ENCODE measurements at regions not wholly inside any gene's neighbourhood (a gene's known extent, or its start where the extent isn't known, plus 50 kb on each side); places are given as distances from the start of the nearest gene placed in this dataset.

GRCh38 chr10:131025333-131025732 lies 286.2 kb downstream of the TCERG1L start:
- Histone ChIP-seq H3K27me3 (ENCODE audit: control insufficient read depth, insufficient read depth, low read length) (no peaks in the 10 kb centered on the region), H3K27ac (ENCODE audit: insufficient read depth, low read length) (no peak overlapping the region), H3K14ac (replicated peaks; ENCODE audit: low read depth, low read length) (no peak overlapping the region), H2AFZ (replicated peaks; ENCODE audit: low read length, poor library complexity) (no peak overlapping the region), H2BK20ac (ENCODE audit: low read depth, low read length) (no peak overlapping the region), H3K4ac (ENCODE audit: low read depth, low read length) (no peak overlapping the region), H4K8ac (ENCODE audit: low read depth in 2 of 2, low read length in 2 of 2) (no peak overlapping the region), H4K91ac (ENCODE audit: insufficient read depth, low read depth, low read length) (no peak overlapping the region), H2AK5ac (ENCODE audit: low read depth, low read length) (no peak overlapping the region), H3K18ac (ENCODE audit: low read depth, low read length) (no peak overlapping the region), H3K36me3 (ENCODE audit: control insufficient read depth, insufficient read depth, low read length) (no peaks in the 10 kb centered on the region), H3K23ac (ENCODE audit: low read depth, low read length) (no peak overlapping the region), H2BK120ac (ENCODE audit: low read depth, low read length) (no peak overlapping the region), H3K4me1 (ENCODE audit: control insufficient read depth, insufficient read depth, low read length) (no peaks in the 10 kb centered on the region), H2AK9ac (replicated peaks; ENCODE audit: low read depth, low read length, poor library complexity) (no peak overlapping the region), H4K5ac (ENCODE audit: low read depth, low read length) (no peak overlapping the region), H2BK15ac (ENCODE audit: low read depth, low read length) (no peak overlapping the region), H3K56ac (ENCODE audit: extremely low read depth, insufficient read depth, low read length) (no peak overlapping the region), H3K9ac (ENCODE audit: low read depth, low read length) (no peak overlapping the region), H3K79me1 (ENCODE audit: low read depth in 1 of 2, low read length in 2 of 2) (no peaks in the 10 kb centered on the region), H3K9me3 (ENCODE audit: control insufficient read depth, insufficient read depth, low read length) (peaks cover 49% of the 10 kb centered on the region), H3K4me2 (ENCODE audit: low read depth, low read length) (no peak overlapping the region), H4K20me1 (ENCODE audit: insufficient read depth, low read length) (no peaks in the 10 kb centered on the region), H3K9me1 (ENCODE audit: insufficient read depth, low read length) (no peaks in the 10 kb centered on the region), H2BK5ac (ENCODE audit: low read depth, low read length, poor library complexity, severe bottlenecking) (no peak overlapping the region), H3K4me3 (ENCODE audit: insufficient read depth, low read depth, low read length) (no peak overlapping the region)
- ChIA-PET POLR2A (ENCODE audit: unreplicated experiment) (no interaction called here), CTCF (no interaction called here)
- TF ChIP-seq RFX5 (IDR thresholded peaks at IDR 0.05; ENCODE audit: low read depth, low read length) (no peak), RCOR1 (IDR thresholded peaks at IDR 0.05; ENCODE audit: insufficient replicate concordance, low read length) (no peak), ELK1 (IDR thresholded peaks at IDR 0.05; ENCODE audit: borderline replicate concordance, low read depth, low read length) (no peak), CEBPB (IDR thresholded peaks at IDR 0.05; ENCODE audit: low read depth, low read length) (no peak), CHD1 (IDR thresholded peaks at IDR 0.05; ENCODE audit: low read depth, low read length) (no peak), BHLHE40 (IDR thresholded peaks at IDR 0.05; ENCODE audit: low read depth, low read length) (no peak), POLR2A (IDR thresholded peaks at IDR 0.05; ENCODE audit: low read depth, low read length) (no peak), MAZ (IDR thresholded peaks at IDR 0.05; ENCODE audit: borderline replicate concordance, low read depth, low read length) (no peak)
- ATAC-seq (ENCODE audit: low read depth): no peak
- no peak for DNase-seq
- BruUV-seq (replicated peaks): no TSS peak
- intact Hi-C loops (cut with micrococcal nuclease): no loop called here
- WGBS, 2 experiments (ENCODE audit: extremely low coverage in 2 of 2, insufficient read length in 1 of 2): 50% methylated on average over 4 of the region's 9 CpGs; no CpG with 5 or more reads in 1 of the 2 experiments
- in situ Hi-C loops (cut with MboI; ENCODE audit: low sequenced_read_pairs): no loop called here
- dilution Hi-C loops (cut with HindIII; ENCODE audit: low sequenced_read_pairs, unreplicated experiment): no loop called here
